HEK293 (cell line): ENCODE measurements at regions not wholly inside any gene's neighbourhood (a gene's known extent, or its start where the extent isn't known, plus 50 kb on each side); places are given as distances from the start of the nearest gene placed in this dataset.

Source experiments
- ATF2 ChIP-seq: fragments of 450-650 bp; formaldehyde crosslinking; IDR thresholded peaks from 2 replicates; pipeline ENCODE4 v1.5.1; 2016; ENCODE audit warnings: missing biosample characterization, missing genetic modification characterization, low read depth
- CTCF ChIP-seq: fragments of 450-650 bp; formaldehyde crosslinking; IDR thresholded peaks from 2 replicates; pipeline ENCODE4 v1.5.1; 2016; ENCODE audit warnings: missing biosample characterization, missing genetic modification characterization
- HOXA7 ChIP-seq: sonication (generic); formaldehyde crosslinking; IDR thresholded peaks from 2 replicates; pipeline ENCODE4 v1.8.1; 2022; ENCODE audit warnings: missing genetic modification reagents, borderline replicate concordance
- REST ChIP-seq: fragments of 450-650 bp; formaldehyde crosslinking; IDR thresholded peaks from 2 replicates; pipeline ENCODE4 v1.5.1; 2016; ENCODE audit warnings: missing biosample characterization, missing genetic modification characterization
- ZBTB48 ChIP-seq: fragments of 450-650 bp; formaldehyde crosslinking; IDR thresholded peaks from 2 replicates; pipeline ENCODE4 v1.5.1; 2016; ENCODE audit warnings: missing biosample characterization, missing genetic modification characterization
- ZNF157 ChIP-seq: fragments of 450-650 bp; formaldehyde crosslinking; IDR thresholded peaks from 2 replicates; pipeline ENCODE4 v1.5.1; 2016; ENCODE audit warnings: missing biosample characterization, missing genetic modification characterization
- ZNF513 ChIP-seq: fragments of 450-650 bp; IDR thresholded peaks from 2 replicates; pipeline ENCODE4 v1.5.1; 2018; ENCODE audit warnings: missing biosample characterization, missing genetic modification characterization

GRCh38 chr22:22362936-22363335, 118.3 kb downstream of the VPREB1 start:
- TF ChIP-seq REST (tag by site-specific recombination) (no peak), HOXA7 (no peak), ZNF513 (tag by site-specific recombination) (no peak), CTCF (no peak), ZNF157 (tag by site-specific recombination) (no peak), ATF2 (tag by site-specific recombination) (no peak), ZBTB48 (tag by site-specific recombination) (no peak)
